Adipocyte (in vitro differentiated cells): ENCODE measurements at regions not wholly inside any gene's neighbourhood (a gene's known extent, or its start where the extent isn't known, plus 50 kb on each side); places are given as distances from the start of the nearest gene placed in this dataset.

Experiments used
- DNase-seq: peaks from one replicate; pipeline ENCODE4 v3.0.0-alpha.2; 2015; ENCODE audit warnings: low read depth
- H3K27me3 ChIP-seq: replicated peaks from 2 replicates; pipeline ENCODE4 v1.7.0; 2013; ENCODE audit warnings: mild to moderate bottlenecking, low read length, moderate library complexity; ENCODE audit not compliant: control insufficient read depth, insufficient read depth
- H3K36me3 ChIP-seq: 2 replicates; pipeline ENCODE4 v1.7.0; 2013; ENCODE audit warnings: low read length, mild to moderate bottlenecking, moderate library complexity; ENCODE audit not compliant: control insufficient read depth, insufficient read depth, severe bottlenecking
- H3K4me1 ChIP-seq: 2 replicates; pipeline ENCODE4 v1.7.0; 2013; ENCODE audit warnings: mild to moderate bottlenecking, low read length, moderate library complexity; ENCODE audit not compliant: control insufficient read depth, insufficient read depth
- H3K4me3 ChIP-seq: 2 replicates; pipeline ENCODE4 v1.7.0; 2013; ENCODE audit warnings: mild to moderate bottlenecking, low read length, moderate library complexity
- H3K9ac ChIP-seq: 2 replicates; pipeline ENCODE4 v1.7.0; 2013; ENCODE audit warnings: mild to moderate bottlenecking, low read length, moderate library complexity
- H3K9me3 ChIP-seq: 2 replicates; pipeline ENCODE4 v1.7.0; 2013; ENCODE audit warnings: mild to moderate bottlenecking, low read length, moderate library complexity; ENCODE audit not compliant: control insufficient read depth

DNA sequence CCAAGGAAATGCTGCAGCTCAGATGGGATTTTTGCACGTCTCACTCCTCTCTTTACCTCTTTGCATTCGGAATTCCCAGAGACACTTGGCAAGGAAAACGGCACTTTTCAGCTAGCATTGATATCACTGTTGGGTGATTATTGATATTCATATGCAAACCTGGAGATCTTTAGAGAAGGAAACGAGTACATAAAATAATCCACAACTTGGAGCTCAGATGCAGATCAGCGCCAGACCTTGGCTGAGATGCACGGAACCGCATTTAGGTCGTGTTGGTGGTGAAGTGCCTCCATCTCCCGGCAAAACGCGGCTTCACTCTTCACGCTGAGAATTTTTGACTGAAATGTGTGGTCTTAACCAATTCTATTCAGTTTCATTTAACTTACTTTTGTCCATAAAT is 77.2 kb upstream of the ARHGEF7 start:
- H3K36me3 ChIP-seq, result no peaks in the 10 kb centered on the region
- H3K4me1 ChIP-seq, result peaks cover 15% of the 10 kb centered on the region
- no peak overlapping the region for H3K4me3 ChIP-seq
- DNase-seq, result no peak
- no peaks in the 10 kb centered on the region for H3K9me3 ChIP-seq
- H3K9ac ChIP-seq, result no peak overlapping the region
- peaks cover 23% of the 10 kb centered on the region for H3K27me3 ChIP-seq

DNA sequence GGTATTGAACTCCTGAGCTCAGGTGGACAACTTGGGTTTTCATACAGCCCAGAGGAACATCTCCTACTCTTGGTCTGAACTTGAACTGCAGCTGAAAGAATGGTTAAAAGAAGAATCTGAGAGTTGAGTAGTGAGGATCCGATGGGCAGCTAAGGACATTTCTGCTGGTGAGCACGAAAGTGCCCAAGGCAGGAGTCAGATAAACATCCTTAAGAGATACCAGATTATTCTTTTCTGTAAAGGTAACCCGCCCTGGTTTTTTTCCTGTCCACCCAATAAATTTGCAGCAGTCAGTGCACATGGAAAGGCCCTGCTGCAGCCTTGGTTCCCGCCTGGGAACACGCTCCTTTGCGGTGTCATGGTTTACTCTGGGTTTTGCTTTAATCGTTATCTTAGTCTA is 78.4 kb upstream of the ARHGEF7 start:
- peaks cover 23% of the 10 kb centered on the region for H3K27me3 ChIP-seq
- no peak overlapping the region for H3K9ac ChIP-seq
- H3K4me1 ChIP-seq, result peaks cover 19% of the 10 kb centered on the region
- H3K4me3 ChIP-seq, result no peak overlapping the region
- H3K9me3 ChIP-seq, result no peaks in the 10 kb centered on the region
- DNase-seq, result no peak
- no peaks in the 10 kb centered on the region for H3K36me3 ChIP-seq

- H3K9ac ChIP-seq, result no peak overlapping the region
- H3K36me3 ChIP-seq, result no peaks in the 10 kb centered on the region
- H3K4me1 ChIP-seq, result peaks cover 20% of the 10 kb centered on the region
- H3K4me3 ChIP-seq, result no peak overlapping the region
- peaks cover 23% of the 10 kb centered on the region for H3K27me3 ChIP-seq
- no peaks in the 10 kb centered on the region for H3K9me3 ChIP-seq
- no peak for DNase-seq
These were observed 79.2 kb upstream of the ARHGEF7 start for GRCh38 chr13:111035861-111036260.

- no peaks in the 10 kb centered on the region for H3K36me3 ChIP-seq
- no peaks in the 10 kb centered on the region for H3K9me3 ChIP-seq
- no peak overlapping the region for H3K9ac ChIP-seq
- peak; percentile 42 for DNase-seq
- H3K4me1 ChIP-seq, result peaks cover 20% of the 10 kb centered on the region
- peaks cover 18% of the 10 kb centered on the region for H3K27me3 ChIP-seq
- H3K4me3 ChIP-seq, result no peak overlapping the region
These were observed 80.3 kb upstream of the ARHGEF7 start for GRCh38 chr13:111034811-111035210.

- Histone ChIP-seq H3K4me3 (no peak overlapping the region), H3K36me3 (no peaks in the 10 kb centered on the region), H3K4me1 (peaks cover 20% of the 10 kb centered on the region), H3K9ac (no peak overlapping the region), H3K9me3 (no peaks in the 10 kb centered on the region), H3K27me3 (peaks cover 8% of the 10 kb centered on the region)
- peak; percentile 49 for DNase-seq
These were observed 81.7 kb upstream of the ARHGEF7 start for GRCh38 chr13:111033172-111034130.

DNA sequence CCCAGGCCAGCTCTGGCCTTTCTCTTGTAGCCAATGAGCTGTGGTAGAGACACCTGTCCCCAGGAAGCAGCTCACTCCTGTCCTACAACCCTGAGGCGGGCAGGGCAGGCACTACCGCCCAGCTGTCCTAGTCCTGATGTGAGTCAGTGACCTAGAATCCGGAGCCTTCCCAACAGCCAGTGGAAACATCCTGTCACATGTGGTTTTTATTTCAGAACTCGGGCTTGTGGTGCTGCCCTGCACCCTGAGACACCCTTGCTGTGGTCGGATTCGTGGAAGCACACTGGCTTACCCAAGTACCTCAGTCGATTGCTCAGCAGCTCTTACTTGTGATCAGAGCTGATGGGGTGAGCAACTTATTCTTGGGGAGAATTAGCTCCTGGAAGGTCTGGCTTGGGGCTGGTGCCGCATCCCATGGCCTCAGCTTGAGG is 83.6 kb upstream of the ARHGEF7 start:
- DNase-seq, result peak; percentile 84
- Histone ChIP-seq H3K4me1 (peaks cover 20% of the 10 kb centered on the region), H3K9me3 (no peaks in the 10 kb centered on the region), H3K9ac (no peak overlapping the region), H3K27me3 (no peaks in the 10 kb centered on the region), H3K4me3 (no peak overlapping the region), H3K36me3 (no peaks in the 10 kb centered on the region)

- no peak for DNase-seq
- Histone ChIP-seq H3K36me3 (no peaks in the 10 kb centered on the region), H3K27me3 (no peaks in the 10 kb centered on the region), H3K4me3 (no peak overlapping the region), H3K9ac (no peak overlapping the region), H3K4me1 (peaks cover 20% of the 10 kb centered on the region), H3K9me3 (no peaks in the 10 kb centered on the region)
These were observed 85.0 kb upstream of the ARHGEF7 start for GRCh38 chr13:111029957-111030609.

DNA sequence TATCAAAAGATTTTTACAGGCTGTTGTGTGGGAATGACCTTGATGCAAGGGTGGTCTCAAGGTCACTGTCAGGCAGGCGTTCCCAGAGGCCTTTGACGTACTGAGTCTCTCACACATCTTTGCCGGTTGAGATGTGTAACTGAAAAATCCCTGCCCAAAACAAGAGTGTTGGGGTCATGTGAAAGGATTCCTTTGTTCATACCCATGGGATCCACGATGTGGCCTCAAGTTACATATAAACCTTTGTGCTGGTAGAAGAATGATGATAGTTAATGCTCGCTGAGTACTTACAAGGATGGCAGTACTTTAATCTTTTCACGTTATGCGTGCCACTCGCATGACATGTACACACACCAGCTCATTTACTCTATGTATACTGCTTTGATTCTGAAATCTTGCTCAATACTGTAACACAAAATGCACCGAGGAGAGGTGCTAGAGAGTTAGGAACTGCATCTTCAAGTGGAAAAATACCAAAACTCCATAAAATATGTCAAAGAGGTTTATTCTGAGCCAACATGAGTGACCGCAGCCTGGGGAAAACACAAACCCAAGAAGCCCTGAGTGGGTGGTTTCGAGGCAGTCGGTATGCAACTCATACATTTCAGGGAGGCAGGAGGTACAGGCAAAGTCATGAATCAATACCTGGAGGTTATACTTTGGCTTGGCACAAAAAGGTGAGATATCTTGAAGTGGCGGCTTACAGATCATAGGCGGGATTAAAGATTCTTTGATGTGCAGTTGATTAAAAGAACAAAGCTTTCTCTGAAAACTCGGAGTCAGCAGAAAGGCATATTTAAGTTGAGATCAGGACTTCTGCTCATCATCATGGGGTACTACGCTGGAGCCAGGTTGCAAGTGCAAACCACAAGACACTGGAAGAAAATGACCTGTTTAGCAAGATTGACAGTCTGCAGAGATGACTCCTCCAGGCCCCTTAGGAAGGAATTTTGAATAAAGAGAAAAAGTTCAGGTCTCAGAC is 87.4 kb upstream of the ARHGEF7 start:
- DNase-seq, result no peak
- no peaks in the 10 kb centered on the region for H3K27me3 ChIP-seq
- no peak overlapping the region for H3K9ac ChIP-seq
- peaks cover 4% of the 10 kb centered on the region for H3K9me3 ChIP-seq
- H3K36me3 ChIP-seq, result no peaks in the 10 kb centered on the region
- H3K4me1 ChIP-seq, result peaks cover 6% of the 10 kb centered on the region
- no peak overlapping the region for H3K4me3 ChIP-seq

- Histone ChIP-seq H3K4me3 (no peak overlapping the region), H3K36me3 (no peaks in the 10 kb centered on the region), H3K4me1 (no peaks in the 10 kb centered on the region), H3K27me3 (no peaks in the 10 kb centered on the region), H3K9me3 (peaks cover 29% of the 10 kb centered on the region), H3K9ac (no peak overlapping the region)
- no peak for DNase-seq
These were observed 89.8 kb upstream of the ARHGEF7 start for GRCh38 chr13:111025310-111025709.

DNA sequence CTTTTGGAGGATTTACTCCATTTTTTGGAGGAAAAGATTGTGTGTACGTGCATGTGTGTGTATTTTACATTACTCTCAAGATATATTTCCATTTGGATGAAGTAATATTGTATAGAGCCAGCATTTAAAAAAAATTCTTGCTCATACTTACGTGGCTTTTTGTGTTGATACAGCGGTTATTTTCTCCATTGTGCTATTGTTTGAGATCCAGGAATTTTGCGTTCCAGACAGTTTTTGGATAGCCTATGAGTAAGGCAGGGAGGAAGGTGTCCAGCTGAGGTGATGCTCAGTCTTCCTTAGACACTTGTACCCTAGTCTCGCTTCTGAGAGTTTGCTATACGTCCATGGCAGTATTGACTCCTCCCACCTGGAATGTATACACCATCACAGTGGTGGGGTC is 92.2 kb upstream of the ARHGEF7 start:
- no peak for DNase-seq
- H3K9ac ChIP-seq, result no peak overlapping the region
- no peaks in the 10 kb centered on the region for H3K27me3 ChIP-seq
- H3K36me3 ChIP-seq, result no peaks in the 10 kb centered on the region
- H3K4me3 ChIP-seq, result no peak overlapping the region
- H3K4me1 ChIP-seq, result no peaks in the 10 kb centered on the region
- H3K9me3 ChIP-seq, result peaks cover 31% of the 10 kb centered on the region

DNA sequence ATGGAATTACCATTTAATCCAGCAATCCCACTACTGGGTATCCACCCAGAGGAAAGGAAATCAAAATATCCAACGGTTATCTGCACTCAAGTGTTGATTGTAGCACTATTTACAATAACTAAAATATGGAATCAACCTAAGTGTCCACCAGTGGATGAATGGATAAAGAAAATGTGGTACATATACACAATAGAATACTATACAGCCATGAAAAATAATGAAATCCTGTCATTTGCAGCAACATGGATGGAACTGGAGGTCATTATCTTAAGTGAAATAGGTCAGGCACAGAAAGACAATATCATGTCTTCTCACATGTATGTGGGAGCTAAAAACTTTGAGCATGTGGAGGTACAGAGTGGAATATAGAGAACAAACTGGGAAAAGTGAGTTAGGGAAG is 92.9 kb upstream of the ARHGEF7 start:
- Histone ChIP-seq H3K9me3 (peaks cover 31% of the 10 kb centered on the region), H3K4me1 (no peaks in the 10 kb centered on the region), H3K36me3 (no peaks in the 10 kb centered on the region), H3K9ac (no peak overlapping the region), H3K27me3 (no peaks in the 10 kb centered on the region), H3K4me3 (no peak overlapping the region)
- no peak for DNase-seq
